Neuronal stem cell (in vitro differentiated cells): ENCODE measurements at regions not wholly inside any gene's neighbourhood (a gene's known extent, or its start where the extent isn't known, plus 50 kb on each side); places are given as distances from the start of the nearest gene placed in this dataset.
A peak's percentile ranks its signal among the peaks of the same experiment; 100 is the strongest.

Source experiments
- DNase-seq: peaks from one replicate; pipeline ENCODE4 v3.0.0-alpha.2; 2013; ENCODE audit warnings: low spot score
- H2AFZ ChIP-seq: one replicate; pipeline ENCODE4 v1.6.1; 2013; ENCODE audit warnings: mild to moderate bottlenecking, low read length, inconsistent platforms
- H2AK5ac ChIP-seq: 2 replicates; pipeline ENCODE4 v1.6.1; 2013; ENCODE audit warnings: low read depth, mild to moderate bottlenecking, inconsistent platforms, low read length, moderate library complexity, mixed read lengths
- H2BK120ac ChIP-seq: 2 replicates; pipeline ENCODE4 v1.6.1; 2013; ENCODE audit warnings: low read depth, mild to moderate bottlenecking, inconsistent platforms, low read length, moderate library complexity, mixed read lengths
- H2BK12ac ChIP-seq: one replicate; pipeline ENCODE4 v1.6.1; 2013; ENCODE audit warnings: low read length, inconsistent platforms
- H2BK15ac ChIP-seq: 2 replicates; pipeline ENCODE4 v1.6.1; 2013; ENCODE audit warnings: mild to moderate bottlenecking, low read length, inconsistent platforms, mixed read lengths
- H2BK5ac ChIP-seq: one replicate; pipeline ENCODE4 v1.6.1; 2013; ENCODE audit warnings: inconsistent platforms, mild to moderate bottlenecking, low read length, moderate library complexity
- H3K14ac ChIP-seq: one replicate; pipeline ENCODE4 v1.6.1; 2013; ENCODE audit warnings: low read length, inconsistent platforms
- H3K18ac ChIP-seq: 2 replicates; pipeline ENCODE4 v1.6.1; 2013; ENCODE audit warnings: low read length, inconsistent platforms
- H3K23ac ChIP-seq: 2 replicates; pipeline ENCODE4 v1.6.1; 2013; ENCODE audit warnings: low read depth, mild to moderate bottlenecking, mixed read lengths, low read length, inconsistent platforms; ENCODE audit not compliant: poor library complexity
- H3K27ac ChIP-seq: replicated peaks from 3 replicates; pipeline ENCODE4 v1.5.1; 2013; ENCODE audit warnings: low read length, inconsistent platforms
- H3K27me3 ChIP-seq, 3 experiments: 2 replicates each; pipeline ENCODE4 v1.6.1; 2013; ENCODE audit warnings: low read length in 3 of 3, mild to moderate bottlenecking in 2 of 3, inconsistent platforms in 1 of 3, low read depth in 1 of 3, mixed read lengths in 1 of 3, moderate library complexity in 1 of 3; ENCODE audit not compliant: control insufficient read depth in 3 of 3, insufficient read depth in 3 of 3
- H3K36me3 ChIP-seq, 2 donors: replicated peaks in 1 of 2; 2 replicates each; pipeline ENCODE4 v1.6.1; 2013; ENCODE audit warnings: low read length in 2 of 2; ENCODE audit not compliant: control insufficient read depth in 2 of 2, insufficient read depth in 2 of 2
- H3K4ac ChIP-seq: 2 replicates; pipeline ENCODE4 v1.6.1; 2013; ENCODE audit warnings: inconsistent platforms, mild to moderate bottlenecking, low read length, moderate library complexity
- H3K4me1 ChIP-seq, 2 donors: 1 replicate in 1 of 2; 2 replicates in 1 of 2; pipeline ENCODE4 v1.6.1; 2013; ENCODE audit warnings: low read length in 2 of 2, low read depth in 1 of 2; ENCODE audit not compliant: control insufficient read depth in 2 of 2, insufficient read depth in 1 of 2
- H3K4me2 ChIP-seq: one replicate; pipeline ENCODE4 v1.6.1; 2013; ENCODE audit warnings: mild to moderate bottlenecking, low read length, inconsistent platforms; ENCODE audit not compliant: insufficient read depth, poor library complexity, severe bottlenecking
- H3K4me3 ChIP-seq, 2 donors: 2 replicates each; pipeline ENCODE4 v1.5.1; 2013; ENCODE audit warnings: low read length in 2 of 2, mild to moderate bottlenecking in 2 of 2, inconsistent platforms in 1 of 2, moderate library complexity in 1 of 2
- H3K79me1 ChIP-seq: one replicate; pipeline ENCODE4 v1.6.1; 2013; ENCODE audit warnings: low read depth, mild to moderate bottlenecking, inconsistent platforms, low read length, moderate library complexity
- H3K9ac ChIP-seq: one replicate; pipeline ENCODE4 v1.6.1; 2013; ENCODE audit warnings: mild to moderate bottlenecking, low read depth, low read length, inconsistent platforms; ENCODE audit not compliant: poor library complexity
- H3K9me3 ChIP-seq, 2 donors: replicated peaks in 1 of 2; 2 replicates each; pipeline versions ENCODE3 to v1.6.1; 2013; ENCODE audit warnings: low read length in 2 of 2, mild to moderate bottlenecking in 2 of 2, inconsistent platforms in 1 of 2, low read depth in 1 of 2, mixed read lengths in 1 of 2, moderate library complexity in 1 of 2; ENCODE audit not compliant: control insufficient read depth in 2 of 2, insufficient read depth in 1 of 2
- H4K8ac ChIP-seq: one replicate; pipeline ENCODE4 v1.6.1; 2013; ENCODE audit warnings: low read depth, mild to moderate bottlenecking, inconsistent platforms, low read length, moderate library complexity
- H4K91ac ChIP-seq: one replicate; pipeline ENCODE4 v1.6.1; 2013; ENCODE audit warnings: low read length, low read depth, mild to moderate bottlenecking, inconsistent platforms; ENCODE audit not compliant: poor library complexity
- WGBS, 2 donors: extraction: QIAGEN DNeasy Blood & Tissue Kit; methylation state at CpG; one replicate each; pipeline ENCODE4 v1.1.7; 2013; ENCODE audit warnings: missing lambda C conversion rate in 2 of 2, mixed read lengths in 1 of 2; ENCODE audit not compliant: insufficient read length in 2 of 2, insufficient replicate concordance in 1 of 2; ENCODE audit errors: extremely low coverage in 2 of 2; 5-methylcytosine and 5-hydroxymethylcytosine counted together

GRCh38 chrX:39808471-39808917, 289.3 kb downstream of the BCOR start:
- H3K4me3 ChIP-seq, result no peak overlapping the region
- no peak overlapping the region for H3K4me2 ChIP-seq
- no CpG with 5 or more reads among the region's 7 CpGs for WGBS, 2 donors
- peaks cover 0 to 1% of the 10 kb centered on the region in 2 donors for H3K9me3 ChIP-seq
- H2AK5ac ChIP-seq, result no peak overlapping the region
- no peak overlapping the region for H4K8ac ChIP-seq
- no peaks in the 10 kb centered on the region for H3K36me3 ChIP-seq
- H2BK5ac ChIP-seq, result no peak overlapping the region
- H3K79me1 ChIP-seq, result no peaks in the 10 kb centered on the region
- H3K27ac ChIP-seq, result peak overlapping the region; percentile 27
- H3K14ac ChIP-seq, result no peak overlapping the region
- DNase-seq, result no peak
- H2AFZ ChIP-seq, result peak overlapping the region; percentile 56
- H2BK12ac ChIP-seq, result no peak overlapping the region
- H4K91ac ChIP-seq, result no peak overlapping the region
- no peak overlapping the region for H2BK120ac ChIP-seq
- H3K27me3 ChIP-seq, result no peaks in the 10 kb centered on the region
- no peak overlapping the region for H2BK15ac ChIP-seq
- H3K9ac ChIP-seq, result no peak overlapping the region
- peak overlapping the region; percentile 70 for H3K18ac ChIP-seq
- no peak overlapping the region for H3K4ac ChIP-seq
- H3K23ac ChIP-seq, result no peak overlapping the region
- H3K4me1 ChIP-seq, result peaks cover 11 to 20% of the 10 kb centered on the region in 2 donors

GRCh38 chrX:39809331-39809730, 288.4 kb downstream of the BCOR start:
- Histone ChIP-seq H2BK120ac (no peak overlapping the region), H3K9me3 (peaks cover 0 to 1% of the 10 kb centered on the region in 2 donors), H2AK5ac (no peak overlapping the region), H3K9ac (no peak overlapping the region), H3K18ac (no peak overlapping the region), H3K4me2 (no peak overlapping the region), H4K8ac (no peak overlapping the region), H3K27me3 (no peaks in the 10 kb centered on the region), H3K4ac (no peak overlapping the region), H3K27ac (no peak overlapping the region), H2BK5ac (no peak overlapping the region), H2AFZ (peak overlapping the region; percentile 56), H3K14ac (no peak overlapping the region), H3K23ac (no peak overlapping the region), H3K4me3 (no peak overlapping the region), H3K36me3 (no peaks in the 10 kb centered on the region), H4K91ac (no peak overlapping the region), H3K79me1 (no peaks in the 10 kb centered on the region), H2BK15ac (no peak overlapping the region), H2BK12ac (no peak overlapping the region), H3K4me1 (peaks cover 11 to 20% of the 10 kb centered on the region in 2 donors)
- DNase-seq, result no peak
- WGBS, 2 donors, result no CpG with 5 or more reads among the region's 4 CpGs

GRCh38 chrX:39810901-39811300, 286.9 kb downstream of the BCOR start:
- no peak overlapping the region for H2BK120ac ChIP-seq
- no peak overlapping the region for H4K8ac ChIP-seq
- H3K4me2 ChIP-seq, result no peak overlapping the region
- no peak overlapping the region for H2BK12ac ChIP-seq
- peaks cover 0 to 1% of the 10 kb centered on the region in 2 donors for H3K9me3 ChIP-seq
- no peak overlapping the region for H3K9ac ChIP-seq
- no peak overlapping the region for H3K4me3 ChIP-seq
- H3K23ac ChIP-seq, result no peak overlapping the region
- H3K14ac ChIP-seq, result no peak overlapping the region
- no peak overlapping the region for H4K91ac ChIP-seq
- H2AFZ ChIP-seq, result no peak overlapping the region
- no peak overlapping the region for H3K4ac ChIP-seq
- no peak overlapping the region for H2BK15ac ChIP-seq
- no peak for DNase-seq
- no peaks in the 10 kb centered on the region for H3K79me1 ChIP-seq
- peak overlapping the region; percentile 85 for H3K27ac ChIP-seq
- no peak overlapping the region for H2AK5ac ChIP-seq
- peaks cover 11 to 20% of the 10 kb centered on the region in 2 donors for H3K4me1 ChIP-seq
- no peaks in the 10 kb centered on the region for H3K36me3 ChIP-seq
- WGBS, 2 donors, result no CpG with 5 or more reads among the region's 2 CpGs
- no peaks in the 10 kb centered on the region for H3K27me3 ChIP-seq
- H3K18ac ChIP-seq, result no peak overlapping the region
- H2BK5ac ChIP-seq, result no peak overlapping the region

- Histone ChIP-seq H4K8ac (no peak overlapping the region), H2BK12ac (no peak overlapping the region), H3K4me3 (no peak overlapping the region), H3K4ac (no peak overlapping the region), H3K14ac (no peak overlapping the region), H3K4me2 (no peak overlapping the region), H2AFZ (peak overlapping the region; percentile 59), H2AK5ac (no peak overlapping the region), H3K4me1 (peaks cover 15 to 21% of the 10 kb centered on the region in 2 donors), H4K91ac (no peak overlapping the region), H3K27me3 (no peaks in the 10 kb centered on the region), H3K18ac (no peak overlapping the region), H3K9me3 (peaks cover 0 to 1% of the 10 kb centered on the region in 2 donors), H2BK15ac (no peak overlapping the region), H3K9ac (no peak overlapping the region), H3K23ac (no peak overlapping the region), H3K27ac (peak overlapping the region; percentile 85), H3K79me1 (no peaks in the 10 kb centered on the region), H3K36me3 (no peaks in the 10 kb centered on the region), H2BK5ac (no peak overlapping the region), H2BK120ac (no peak overlapping the region)
- peak; percentile 62 for DNase-seq
- WGBS, 2 donors, result no CpG with 5 or more reads among the region's 8 CpGs
Observed at GRCh38 chrX:39811376-39811775, 286.4 kb downstream of the BCOR start.
